Left ventricle myocardium inferior (tissue), 1 donor: ENCODE measurements at regions not wholly inside any gene's neighbourhood (a gene's known extent, or its start where the extent isn't known, plus 50 kb on each side); places are given as distances from the start of the nearest gene placed in this dataset.

ENCODE experiments used
- DNase-seq: peaks from one replicate; pipeline ENCODE4 v3.0.0-alpha.2; 2020
- H3K27ac ChIP-seq: fragments of 200-600 bp; replicated peaks from 2 replicates; pipeline ENCODE4 v1.8.0; 2021
- H3K27me3 ChIP-seq: fragments of 200-600 bp; 2 replicates; pipeline ENCODE4 v1.8.0; 2021; ENCODE audit warnings: low read depth
- H3K36me3 ChIP-seq: fragments of 200-600 bp; 2 replicates; pipeline ENCODE4 v1.8.0; 2021
- H3K4me1 ChIP-seq: fragments of 200-600 bp; 2 replicates; pipeline ENCODE4 v1.8.0; 2021
- H3K4me3 ChIP-seq: fragments of 200-600 bp; 2 replicates; pipeline ENCODE4 v1.8.0; 2021; ENCODE audit warnings: mild to moderate bottlenecking, moderate library complexity
- H3K9me3 ChIP-seq: fragments of 200-600 bp; replicated peaks from 2 replicates; pipeline ENCODE4 v1.8.0; 2021
- CTCF ChIP-seq: fragments of 200-600 bp; IDR thresholded peaks from 2 replicates; pipeline ENCODE4 v1.8.0; 2021; ENCODE audit warnings: antibody characterized with exemption, mild to moderate bottlenecking, borderline replicate concordance
- intact Hi-C: fragments of 100-400 bp; cut with micrococcal nuclease; formaldehyde crosslinking; loops from one replicate; pipeline ENCODE4 v1.11.0; 2022
- donor health status: DM: no; HTN: yes; CAD: no; lungs with severe emphysema.

GRCh38 chr11:133776671-133777367 is 68.5 kb downstream of the SPATA19 start:
- Histone ChIP-seq H3K4me3 (no peak overlapping the region), H3K27ac (no peak overlapping the region), H3K36me3 (no peaks in the 10 kb centered on the region), H3K4me1 (no peaks in the 10 kb centered on the region), H3K27me3 (peaks cover 34% of the 10 kb centered on the region), H3K9me3 (peaks cover 23% of the 10 kb centered on the region)
- no peak for TF ChIP-seq CTCF
- intact Hi-C loops: no loop called here
- DNase-seq: no peak

GRCh38 chr11:133762538-133762937 is 82.8 kb downstream of the SPATA19 start:
- H3K27me3 ChIP-seq: no peaks in the 10 kb centered on the region
- H3K9me3 ChIP-seq: peaks cover 31% of the 10 kb centered on the region
- no peak overlapping the region for H3K4me3 ChIP-seq
- H3K4me1 ChIP-seq: no peaks in the 10 kb centered on the region
- TF ChIP-seq CTCF: peak; percentile 26
- H3K27ac ChIP-seq: no peak overlapping the region
- H3K36me3 ChIP-seq: no peaks in the 10 kb centered on the region
- DNase-seq: no peak
- intact Hi-C loops: no loop called here

- DNase-seq: no peak
- H3K4me1 ChIP-seq: no peaks in the 10 kb centered on the region
- intact Hi-C loops: no loop called here
- H3K27me3 ChIP-seq: peaks cover 14% of the 10 kb centered on the region
- no peak for TF ChIP-seq CTCF
- H3K9me3 ChIP-seq: peaks cover 10% of the 10 kb centered on the region
- H3K4me3 ChIP-seq: no peak overlapping the region
- no peak overlapping the region for H3K27ac ChIP-seq
- no peaks in the 10 kb centered on the region for H3K36me3 ChIP-seq
Observed at GRCh38 chr11:133753150-133753549, 92.2 kb downstream of the SPATA19 start.

- H3K4me3 ChIP-seq: no peak overlapping the region
- no peak overlapping the region for H3K27ac ChIP-seq
- no peaks in the 10 kb centered on the region for H3K36me3 ChIP-seq
- no peak for DNase-seq
- H3K4me1 ChIP-seq: no peaks in the 10 kb centered on the region
- H3K27me3 ChIP-seq: peaks cover 35% of the 10 kb centered on the region
- no peaks in the 10 kb centered on the region for H3K9me3 ChIP-seq
- intact Hi-C loops: no loop called here
- no peak for TF ChIP-seq CTCF
Observed at GRCh38 chr11:133749841-133750240, 95.5 kb downstream of the SPATA19 start.

GRCh38 chr11:133747409-133747808 is 97.9 kb downstream of the SPATA19 start:
- Histone ChIP-seq H3K4me3 (no peak overlapping the region), H3K9me3 (no peaks in the 10 kb centered on the region), H3K4me1 (no peaks in the 10 kb centered on the region), H3K27ac (no peak overlapping the region), H3K36me3 (no peaks in the 10 kb centered on the region), H3K27me3 (peaks cover 39% of the 10 kb centered on the region)
- intact Hi-C loops: no loop called here
- TF ChIP-seq CTCF: no peak
- no peak for DNase-seq
